Activated T-cell treated with anti-CD3 and anti-CD28 coated beads, Interleukin-2, amount 50 U/mL, for 24 hours (primary cell): ENCODE measurements at regions not wholly inside any gene's neighbourhood (a gene's known extent, or its start where the extent isn't known, plus 50 kb on each side); places are given as distances from the start of the nearest gene placed in this dataset.

ENCODE experiments used
- DNase-seq: peaks from one replicate; pipeline ENCODE4 v3.0.0-alpha.2; 2020
- H3K27ac Mint-ChIP-seq: 2 replicates; pipeline ENCODE4 v1.8.0; 2020; ENCODE audit warnings: mild to moderate bottlenecking, mixed read lengths
- H3K27me3 Mint-ChIP-seq: 2 replicates; pipeline ENCODE4 v1.8.0; 2020; ENCODE audit warnings: mixed read lengths
- H3K36me3 Mint-ChIP-seq: 2 replicates; pipeline ENCODE4 v1.8.0; 2020; ENCODE audit warnings: low read depth, mixed read lengths
- H3K4me1 Mint-ChIP-seq: 2 replicates; pipeline ENCODE4 v1.8.0; 2020; ENCODE audit warnings: low read depth, mixed read lengths
- H3K4me3 Mint-ChIP-seq: 2 replicates; pipeline ENCODE4 v1.8.0; 2020; ENCODE audit warnings: mild to moderate bottlenecking, moderate library complexity, mixed read lengths
- H3K9me3 Mint-ChIP-seq: 2 replicates; pipeline ENCODE4 v1.8.0; 2020; ENCODE audit warnings: mixed read lengths

DNA sequence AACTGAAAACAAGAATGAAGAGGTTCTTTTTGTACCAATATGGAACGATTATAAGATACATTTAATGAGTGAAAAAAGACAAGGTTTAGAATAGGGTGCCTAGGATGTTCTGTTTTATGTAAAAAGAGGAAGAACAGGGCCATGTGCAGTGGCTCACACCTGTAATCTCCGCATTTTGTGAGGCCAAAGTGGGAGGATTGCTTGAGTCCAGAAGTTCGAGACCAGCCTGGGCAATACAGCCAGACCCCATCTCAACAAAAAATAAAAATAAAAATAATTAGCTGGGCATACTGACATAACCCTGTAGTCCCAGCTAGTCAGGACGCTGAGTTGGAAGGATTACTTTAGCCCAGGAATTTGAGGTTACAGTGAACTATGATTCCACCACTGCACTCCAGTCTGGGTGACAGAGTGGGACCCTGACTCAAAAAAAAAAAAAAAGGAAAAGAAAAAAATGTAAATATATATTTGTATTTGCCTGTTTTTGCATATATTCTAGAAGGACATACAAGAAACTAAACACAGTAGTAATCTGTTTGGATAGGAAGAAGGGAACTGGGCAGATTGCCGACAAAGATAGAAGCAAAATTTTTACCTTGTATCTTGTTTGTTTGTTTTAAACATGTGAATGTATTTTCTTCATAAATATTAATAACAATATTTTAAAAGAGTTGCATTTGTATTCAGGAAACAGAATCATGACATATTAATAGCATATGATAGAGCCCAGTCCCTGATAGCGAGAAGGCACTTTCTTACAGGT is 174.3 kb downstream of the SOX2 start:
- no peaks in the 10 kb centered on the region for H3K36me3 Mint-ChIP-seq
- no peak overlapping the region for H3K4me3 Mint-ChIP-seq
- H3K9me3 Mint-ChIP-seq = peaks cover 4% of the 10 kb centered on the region
- no peak overlapping the region for H3K27ac Mint-ChIP-seq
- no peaks in the 10 kb centered on the region for H3K27me3 Mint-ChIP-seq
- H3K4me1 Mint-ChIP-seq = no peaks in the 10 kb centered on the region
- DNase-seq = no peak

DNA sequence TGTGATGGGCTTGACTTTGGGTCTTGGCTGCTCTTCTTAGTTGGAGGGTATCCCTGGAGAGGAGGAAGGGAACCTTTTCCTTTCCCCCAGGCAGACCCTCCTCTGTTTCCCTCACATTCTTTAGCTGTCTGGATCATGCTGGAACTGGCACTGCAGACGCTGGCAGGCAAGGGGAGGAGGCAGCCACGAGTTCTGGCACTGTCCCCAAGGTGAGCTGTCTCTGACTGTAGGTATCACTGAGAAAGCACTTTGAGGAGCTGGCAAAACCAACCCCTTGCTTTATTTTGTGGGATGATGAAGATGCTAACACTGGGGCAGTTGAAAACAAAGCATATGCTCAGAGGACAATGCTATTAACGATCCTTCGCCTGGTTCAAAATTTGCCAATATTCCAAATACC is 175.0 kb downstream of the SOX2 start:
- H3K27ac Mint-ChIP-seq = no peak overlapping the region
- H3K36me3 Mint-ChIP-seq = no peaks in the 10 kb centered on the region
- no peaks in the 10 kb centered on the region for H3K4me1 Mint-ChIP-seq
- no peak for DNase-seq
- no peak overlapping the region for H3K4me3 Mint-ChIP-seq
- H3K9me3 Mint-ChIP-seq = peaks cover 4% of the 10 kb centered on the region
- H3K27me3 Mint-ChIP-seq = no peaks in the 10 kb centered on the region

DNA sequence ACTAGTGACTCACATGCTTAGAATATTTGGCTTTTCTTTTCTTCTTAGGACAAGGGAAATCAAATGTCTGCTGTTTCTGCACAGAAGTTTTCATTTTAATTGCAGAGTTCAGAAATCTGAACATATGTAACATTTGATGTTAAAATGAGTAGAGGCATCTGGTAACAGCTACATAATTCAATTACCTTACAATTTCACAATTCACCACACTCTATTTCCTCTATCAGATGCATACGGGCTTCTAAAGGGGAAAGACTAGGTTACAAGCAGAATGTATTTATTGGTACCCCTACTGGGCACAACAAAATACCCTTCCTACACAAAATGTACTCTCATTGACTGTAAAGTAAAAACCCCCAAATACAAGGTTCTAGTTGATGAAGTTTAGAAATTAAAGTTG is 176.0 kb downstream of the SOX2 start:
- Mint-ChIP-seq H3K9me3 (peaks cover 4% of the 10 kb centered on the region), H3K4me1 (no peaks in the 10 kb centered on the region), H3K27ac (no peak overlapping the region), H3K36me3 (no peaks in the 10 kb centered on the region), H3K27me3 (no peaks in the 10 kb centered on the region), H3K4me3 (no peak overlapping the region)
- no peak for DNase-seq

GRCh38 chr3:181888234-181888633 is 176.5 kb downstream of the SOX2 start:
- Mint-ChIP-seq H3K4me3 (no peak overlapping the region), H3K27me3 (no peaks in the 10 kb centered on the region), H3K9me3 (peaks cover 4% of the 10 kb centered on the region), H3K36me3 (no peaks in the 10 kb centered on the region), H3K27ac (no peak overlapping the region), H3K4me1 (no peaks in the 10 kb centered on the region)
- DNase-seq = no peak

- H3K9me3 Mint-ChIP-seq = peaks cover 4% of the 10 kb centered on the region
- no peak for DNase-seq
- no peak overlapping the region for H3K4me3 Mint-ChIP-seq
- H3K27me3 Mint-ChIP-seq = no peaks in the 10 kb centered on the region
- no peaks in the 10 kb centered on the region for H3K36me3 Mint-ChIP-seq
- no peak overlapping the region for H3K27ac Mint-ChIP-seq
- H3K4me1 Mint-ChIP-seq = no peaks in the 10 kb centered on the region
These were observed 181.1 kb downstream of the SOX2 start for GRCh38 chr3:181892848-181893247.

- no peaks in the 10 kb centered on the region for H3K27me3 Mint-ChIP-seq
- no peaks in the 10 kb centered on the region for H3K9me3 Mint-ChIP-seq
- no peaks in the 10 kb centered on the region for H3K4me1 Mint-ChIP-seq
- DNase-seq = no peak
- H3K27ac Mint-ChIP-seq = no peak overlapping the region
- no peaks in the 10 kb centered on the region for H3K36me3 Mint-ChIP-seq
- H3K4me3 Mint-ChIP-seq = no peak overlapping the region
These were observed 184.9 kb downstream of the SOX2 start for GRCh38 chr3:181896605-181897004.

DNA sequence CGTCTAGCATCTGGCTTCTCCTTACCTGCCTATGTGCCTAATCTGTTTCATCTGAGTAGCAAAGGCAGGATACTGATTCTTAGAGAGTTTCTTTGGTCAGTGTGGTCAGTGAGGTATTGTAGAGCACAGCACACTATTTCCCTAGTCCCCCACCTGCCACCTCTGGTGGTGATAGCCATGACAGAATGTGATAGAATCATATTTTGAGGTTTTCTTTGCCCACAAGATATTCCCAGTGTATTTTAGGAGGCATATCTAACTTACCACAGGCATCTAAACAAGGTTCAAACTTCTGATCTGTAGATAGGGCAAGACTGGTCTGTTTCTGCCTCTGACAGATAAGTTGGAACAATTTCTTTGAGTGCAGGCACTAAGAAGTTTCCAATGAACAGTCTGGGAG is 188.0 kb downstream of the SOX2 start:
- H3K4me1 Mint-ChIP-seq = no peaks in the 10 kb centered on the region
- H3K4me3 Mint-ChIP-seq = no peak overlapping the region

GRCh38 chr3:181901626-181902025 is 189.9 kb downstream of the SOX2 start:
- no peak overlapping the region for H3K4me3 Mint-ChIP-seq
- no peaks in the 10 kb centered on the region for H3K9me3 Mint-ChIP-seq
- H3K36me3 Mint-ChIP-seq = no peaks in the 10 kb centered on the region
- H3K27me3 Mint-ChIP-seq = no peaks in the 10 kb centered on the region
- H3K27ac Mint-ChIP-seq = no peak overlapping the region
- no peak for DNase-seq
- H3K4me1 Mint-ChIP-seq = no peaks in the 10 kb centered on the region

More for the DNA sequence above, 188.0 kb downstream of the SOX2 start:
- H3K9me3 Mint-ChIP-seq = no peaks in the 10 kb centered on the region
- DNase-seq = no peak
- H3K36me3 Mint-ChIP-seq = no peaks in the 10 kb centered on the region
- no peaks in the 10 kb centered on the region for H3K27me3 Mint-ChIP-seq
- no peak overlapping the region for H3K27ac Mint-ChIP-seq

GRCh38 chr3:181906338-181906737 is 194.6 kb downstream of the SOX2 start:
- no peak for DNase-seq
- H3K9me3 Mint-ChIP-seq = no peaks in the 10 kb centered on the region
- H3K27me3 Mint-ChIP-seq = no peaks in the 10 kb centered on the region
- no peaks in the 10 kb centered on the region for H3K4me1 Mint-ChIP-seq
- H3K27ac Mint-ChIP-seq = no peak overlapping the region
- H3K36me3 Mint-ChIP-seq = no peaks in the 10 kb centered on the region
- no peak overlapping the region for H3K4me3 Mint-ChIP-seq

GRCh38 chr3:181909241-181909640 is 197.5 kb downstream of the SOX2 start:
- no peak for DNase-seq
- H3K4me1 Mint-ChIP-seq = no peaks in the 10 kb centered on the region
- no peaks in the 10 kb centered on the region for H3K36me3 Mint-ChIP-seq
- H3K9me3 Mint-ChIP-seq = no peaks in the 10 kb centered on the region
- no peak overlapping the region for H3K4me3 Mint-ChIP-seq
- H3K27ac Mint-ChIP-seq = no peak overlapping the region
- no peaks in the 10 kb centered on the region for H3K27me3 Mint-ChIP-seq

DNA sequence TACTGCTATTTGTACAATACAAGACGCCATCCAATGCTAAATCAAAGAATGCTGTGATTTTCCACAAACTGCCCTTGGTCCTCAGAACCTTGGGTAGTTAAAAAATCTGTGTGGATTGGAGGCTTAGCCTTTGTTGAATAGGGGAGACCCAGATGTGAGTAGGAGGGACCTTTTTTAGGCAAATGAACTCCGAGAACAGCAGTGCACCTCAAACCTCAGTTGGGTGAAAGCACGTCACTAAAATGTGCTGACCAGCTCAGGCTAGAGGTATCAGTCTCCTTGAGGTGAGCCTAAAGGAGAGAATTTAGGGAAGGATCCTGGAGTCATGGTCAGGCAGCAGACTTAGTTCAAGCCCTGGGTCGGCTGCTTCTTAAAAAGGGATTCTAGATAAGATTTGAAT is 200.7 kb downstream of the SOX2 start:
- H3K27me3 Mint-ChIP-seq = no peaks in the 10 kb centered on the region
- no peaks in the 10 kb centered on the region for H3K9me3 Mint-ChIP-seq
- DNase-seq = no peak
- no peak overlapping the region for H3K4me3 Mint-ChIP-seq
- H3K4me1 Mint-ChIP-seq = no peaks in the 10 kb centered on the region
- H3K27ac Mint-ChIP-seq = no peak overlapping the region
- H3K36me3 Mint-ChIP-seq = no peaks in the 10 kb centered on the region

DNA sequence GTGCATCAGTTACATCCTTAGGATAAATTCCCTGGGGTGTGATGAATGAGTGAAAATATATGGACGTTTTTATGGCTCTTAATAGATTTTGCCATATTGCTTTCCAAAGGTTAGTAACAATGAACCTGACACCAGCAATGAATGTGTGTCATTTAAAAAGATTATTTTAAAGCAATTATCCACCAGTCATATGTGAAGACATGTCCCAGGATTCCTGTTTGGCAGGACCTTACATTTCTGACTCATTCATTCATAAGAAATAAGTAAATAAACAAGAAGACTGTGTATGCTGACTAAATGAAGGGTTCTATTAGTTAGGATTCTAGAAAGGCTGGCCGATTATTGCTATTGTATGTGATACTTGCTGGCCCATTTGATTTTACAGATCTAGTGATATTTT is 201.5 kb downstream of the SOX2 start:
- Mint-ChIP-seq H3K27me3 (no peaks in the 10 kb centered on the region), H3K36me3 (no peaks in the 10 kb centered on the region), H3K4me1 (no peaks in the 10 kb centered on the region), H3K4me3 (no peak overlapping the region), H3K9me3 (no peaks in the 10 kb centered on the region), H3K27ac (no peak overlapping the region)
- no peak for DNase-seq

DNA sequence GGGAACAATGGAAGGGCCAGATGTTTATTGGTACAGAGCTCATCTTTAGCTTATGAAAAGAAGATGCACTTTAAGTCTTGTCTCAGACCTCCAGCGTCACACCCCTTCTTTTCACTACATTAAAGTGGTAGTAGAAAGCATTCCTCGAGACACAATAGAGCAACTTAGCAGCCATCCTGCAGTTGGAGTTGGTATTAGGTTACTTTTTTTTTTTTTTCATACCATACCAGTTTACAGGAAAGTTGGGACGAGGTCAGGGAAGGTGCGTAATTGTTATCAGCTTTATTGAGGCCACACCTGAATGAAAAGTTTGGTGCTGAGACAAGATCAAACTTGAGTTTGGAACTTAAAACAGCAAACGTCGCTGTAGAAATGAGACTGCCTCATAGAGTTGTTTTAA is 203.8 kb downstream of the SOX2 start:
- H3K27ac Mint-ChIP-seq = no peak overlapping the region
- peaks cover 2% of the 10 kb centered on the region for H3K9me3 Mint-ChIP-seq
- no peaks in the 10 kb centered on the region for H3K36me3 Mint-ChIP-seq
- DNase-seq = no peak
- H3K27me3 Mint-ChIP-seq = no peaks in the 10 kb centered on the region
- H3K4me1 Mint-ChIP-seq = no peaks in the 10 kb centered on the region
- no peak overlapping the region for H3K4me3 Mint-ChIP-seq

DNA sequence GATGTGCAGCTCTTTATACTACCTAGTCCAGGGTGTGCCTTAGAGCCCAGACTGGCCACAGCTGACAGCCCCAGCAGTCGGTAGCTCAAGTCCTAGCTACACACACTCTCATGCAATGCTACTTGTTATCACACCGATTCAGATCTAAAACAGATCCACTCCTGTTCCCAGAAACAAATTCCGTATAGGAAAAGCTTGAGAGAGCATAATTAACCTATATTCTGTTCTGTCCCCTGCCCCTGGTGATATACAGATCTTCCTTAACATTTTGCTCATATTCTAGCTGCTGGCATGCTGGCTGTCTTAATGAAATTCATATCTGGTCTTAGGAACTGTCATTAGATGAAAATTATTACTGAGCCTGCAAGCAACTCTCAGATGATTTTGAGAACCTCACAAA is 204.3 kb downstream of the SOX2 start:
- H3K27me3 Mint-ChIP-seq = no peaks in the 10 kb centered on the region
- H3K9me3 Mint-ChIP-seq = peaks cover 2% of the 10 kb centered on the region
- H3K36me3 Mint-ChIP-seq = no peaks in the 10 kb centered on the region
- no peak overlapping the region for H3K27ac Mint-ChIP-seq
- no peak for DNase-seq
- H3K4me1 Mint-ChIP-seq = no peaks in the 10 kb centered on the region
- no peak overlapping the region for H3K4me3 Mint-ChIP-seq

DNA sequence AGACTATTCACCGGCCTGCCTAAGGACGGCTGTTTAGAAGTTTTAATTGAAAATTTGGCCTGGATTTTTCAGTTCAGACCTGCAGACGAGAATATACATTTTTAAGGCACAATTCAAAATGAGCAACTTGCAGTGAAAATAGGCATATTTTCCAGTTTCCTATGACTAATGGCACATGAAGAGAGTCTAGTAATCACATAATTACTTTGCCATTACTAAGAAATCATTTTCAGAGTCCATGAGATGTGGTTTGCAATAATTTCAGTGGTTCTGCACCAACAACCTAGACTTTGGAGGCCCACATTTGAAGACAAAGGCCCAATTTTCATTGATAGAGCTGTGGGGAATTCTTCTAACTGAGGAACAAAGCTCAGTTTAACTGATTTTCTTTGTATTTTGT is 205.3 kb downstream of the SOX2 start:
- Mint-ChIP-seq H3K36me3 (no peaks in the 10 kb centered on the region), H3K4me1 (no peaks in the 10 kb centered on the region), H3K27me3 (no peaks in the 10 kb centered on the region), H3K9me3 (peaks cover 2% of the 10 kb centered on the region), H3K27ac (no peak overlapping the region), H3K4me3 (no peak overlapping the region)
- DNase-seq = no peak

DNA sequence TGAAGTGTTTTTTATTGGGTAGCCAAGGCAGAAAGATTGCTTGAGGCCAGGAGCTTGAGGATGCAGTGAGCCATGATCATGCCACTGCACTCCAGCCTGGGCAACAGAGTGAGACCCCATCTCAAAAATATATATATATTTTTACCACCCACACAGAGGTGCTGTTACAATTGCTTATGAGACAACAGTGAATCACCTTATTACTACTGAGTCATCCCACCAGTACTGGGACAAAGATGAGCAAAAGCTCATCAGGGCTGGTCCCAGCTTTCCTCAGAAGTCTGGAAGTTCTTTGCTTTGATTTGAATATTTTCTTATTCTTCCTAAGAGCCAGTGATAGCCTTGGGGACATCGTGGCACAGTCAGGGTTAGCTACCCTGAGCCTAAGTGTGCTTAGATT is 207.7 kb downstream of the SOX2 start:
- no peaks in the 10 kb centered on the region for H3K36me3 Mint-ChIP-seq
- H3K27me3 Mint-ChIP-seq = no peaks in the 10 kb centered on the region
- no peak for DNase-seq
- no peaks in the 10 kb centered on the region for H3K4me1 Mint-ChIP-seq
- H3K9me3 Mint-ChIP-seq = peaks cover 4% of the 10 kb centered on the region
- no peak overlapping the region for H3K4me3 Mint-ChIP-seq
- no peak overlapping the region for H3K27ac Mint-ChIP-seq
